Loucy (cell line): ENCODE measurements at regions not wholly inside any gene's neighbourhood (a gene's known extent, or its start where the extent isn't known, plus 50 kb on each side); places are given as distances from the start of the nearest gene placed in this dataset.
"Not testable (repeated sequence)": the region's sequence is repeated elsewhere in the genome, so short reads cannot be mapped to it uniquely, and the experiment has no call there.

Source experiments
- CTCF ChIP-seq: fragments of 200-600 bp; sonication (generic); conservative IDR thresholded peaks from 2 replicates; pipeline ENCODE4 v1.5.1; 2014; ENCODE audit warnings: mild to moderate bottlenecking, antibody characterized with exemption, low read length
- EZH2phosphoT487 ChIP-seq: fragments of 200-600 bp; IDR thresholded peaks from 2 replicates; pipeline ENCODE4 v1.6.1; 2018; ENCODE audit warnings: antibody characterized with exemption, mild to moderate bottlenecking, moderate library complexity, borderline replicate concordance

- TF ChIP-seq CTCF, EZH2phosphoT487: not testable (repeated sequence)
Measured at GRCh38 chr7:109467729-109468128, 898.1 kb downstream of the DNAJB9 start.
